ENCODE measurements at regions not wholly inside any gene's neighbourhood (a gene's known extent, or its start where the extent isn't known, plus 50 kb on each side); places are given as distances from the start of the nearest gene placed in this dataset.

GRCh38 chr2:136171223-136171622, 53.3 kb upstream of the CXCR4 start:
- CTCF ChIA-PET, result no interaction called here
- WGBS (ENCODE audit: missing lambda C conversion rate), result 53% methylated on average over 4 of the region's 4 CpGs
- no peak for ATAC-seq

DNA sequence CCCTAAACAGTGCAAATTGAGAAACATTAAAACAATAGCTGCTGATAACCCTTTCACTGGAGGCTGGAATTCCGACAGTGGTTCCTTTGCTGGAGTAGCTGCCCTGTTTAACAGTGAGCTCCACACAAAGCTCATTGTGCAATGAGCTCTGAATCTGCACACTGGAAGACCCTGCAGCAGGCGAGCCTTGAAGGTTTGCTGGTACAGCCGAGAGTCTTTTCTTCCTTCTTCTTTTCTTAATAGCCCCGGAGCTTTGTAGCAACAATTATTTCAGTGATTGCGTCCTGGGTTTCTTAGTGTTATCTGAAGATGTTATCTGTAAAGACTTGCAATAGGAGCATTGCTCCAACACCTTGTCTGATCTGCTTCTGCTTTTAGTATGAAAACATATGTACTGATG, 50.8 kb upstream of the CXCR4 start:
- no peak overlapping the region for H3K4me3 ChIP-seq
- POLR2A ChIA-PET, result no interaction called here
- WGBS (ENCODE audit: missing lambda C conversion rate), result 46% methylated on average over 5 of the region's 5 CpGs
- TF ChIP-seq CEBPB (IDR thresholded peaks at IDR 0.05) (no peak), ESRRA (IDR thresholded peaks at IDR 0.05; ENCODE audit: borderline replicate concordance, low read length) (no peak), EP300 (IDR thresholded peaks at IDR 0.05) (no peak), RCOR1 (IDR thresholded peaks at IDR 0.05; ENCODE audit: low read depth, low read length) (no peak), RNF2 (IDR thresholded peaks at IDR 0.05; ENCODE audit: borderline replicate concordance, low read depth) (no peak), JUNB (IDR thresholded peaks at IDR 0.05) (no peak), POLR2AphosphoS2 (conservative IDR thresholded peaks at IDR 0.05; ENCODE audit: low read length) (no peak), USF2 (IDR thresholded peaks at IDR 0.05) (no peak), NFE2L2 (conservative IDR thresholded peaks at IDR 0.05; ENCODE audit: low read length) (no peak), MYC (IDR thresholded peaks at IDR 0.05; ENCODE audit: borderline replicate concordance, low read length) (no peak), ATOH8 (CRISPR knock-in tag; IDR thresholded peaks at IDR 0.05; ENCODE audit: low read depth) (no peak), HOXA7 (CRISPR knock-in tag; IDR thresholded peaks at IDR 0.05) (no peak)
- TF ChIP-seq, protein P1, sequence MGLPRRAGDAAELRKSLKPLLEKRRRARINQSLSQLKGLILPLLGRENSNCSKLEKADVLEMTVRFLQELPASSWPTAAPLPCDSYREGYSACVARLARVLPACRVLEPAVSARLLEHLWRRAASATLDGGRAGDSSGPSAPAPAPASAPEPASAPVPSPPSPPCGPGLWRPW (IDR thresholded peaks at IDR 0.05), result no peak
- TF ChIP-seq, protein P2, sequence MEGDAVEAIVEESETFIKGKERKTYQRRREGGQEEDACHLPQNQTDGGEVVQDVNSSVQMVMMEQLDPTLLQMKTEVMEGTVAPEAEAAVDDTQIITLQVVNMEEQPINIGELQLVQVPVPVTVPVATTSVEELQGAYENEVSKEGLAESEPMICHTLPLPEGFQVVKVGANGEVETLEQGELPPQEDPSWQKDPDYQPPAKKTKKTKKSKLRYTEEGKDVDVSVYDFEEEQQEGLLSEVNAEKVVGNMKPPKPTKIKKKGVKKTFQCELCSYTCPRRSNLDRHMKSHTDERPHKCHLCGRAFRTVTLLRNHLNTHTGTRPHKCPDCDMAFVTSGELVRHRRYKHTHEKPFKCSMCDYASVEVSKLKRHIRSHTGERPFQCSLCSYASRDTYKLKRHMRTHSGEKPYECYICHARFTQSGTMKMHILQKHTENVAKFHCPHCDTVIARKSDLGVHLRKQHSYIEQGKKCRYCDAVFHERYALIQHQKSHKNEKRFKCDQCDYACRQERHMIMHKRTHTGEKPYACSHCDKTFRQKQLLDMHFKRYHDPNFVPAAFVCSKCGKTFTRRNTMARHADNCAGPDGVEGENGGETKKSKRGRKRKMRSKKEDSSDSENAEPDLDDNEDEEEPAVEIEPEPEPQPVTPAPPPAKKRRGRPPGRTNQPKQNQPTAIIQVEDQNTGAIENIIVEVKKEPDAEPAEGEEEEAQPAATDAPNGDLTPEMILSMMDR (IDR thresholded peaks at IDR 0.05), result no peak
- no peaks in the 10 kb centered on the region for H3K4me1 ChIP-seq
- CTCF ChIA-PET, result no interaction called here
- H3K27ac ChIP-seq, result no peak overlapping the region
- no peak for FAIRE-seq
- no peak for ATAC-seq
- no peaks in the 10 kb centered on the region for H3K9me3 ChIP-seq
- DNase-seq (ENCODE audit: low read depth in 1 of 2, low spot score in 1 of 2), result no peak
- no peak overlapping the region for H3K4me2 ChIP-seq

More at GRCh38 chr2:136171223-136171622, 53.3 kb upstream of the CXCR4 start:
- DNase-seq (ENCODE audit: low read depth in 1 of 2, low spot score in 1 of 2) (no peak), FAIRE-seq (no peak)
- POLR2A ChIA-PET, result no interaction called here
- Histone ChIP-seq H3K4me1 (no peaks in the 10 kb centered on the region), H3K4me3 (no peak overlapping the region), H3K9me3 (no peaks in the 10 kb centered on the region), H3K27ac (no peak overlapping the region), H3K4me2 (no peak overlapping the region)
- TF ChIP-seq JUN (IDR thresholded peaks at IDR 0.05), result no peak
- no peak for TF ChIP-seq MAZ (IDR thresholded peaks at IDR 0.05; ENCODE audit: borderline replicate concordance, low read depth, low read length)
- no peak for TF ChIP-seq ESRRA (IDR thresholded peaks at IDR 0.05; ENCODE audit: borderline replicate concordance, low read length)
- TF ChIP-seq ZNF302 (CRISPR knock-in tag; IDR thresholded peaks at IDR 0.05), result no peak
- no peak for TF ChIP-seq PHF8 (IDR thresholded peaks at IDR 0.05; ENCODE audit: borderline replicate concordance, low read depth)
- TF ChIP-seq RCOR1 (IDR thresholded peaks at IDR 0.05; ENCODE audit: low read depth, low read length), result no peak
- no peak for TF ChIP-seq ELK1 (IDR thresholded peaks at IDR 0.05; ENCODE audit: low read depth, low read length)
- TF ChIP-seq, protein P2 (IDR thresholded peaks at IDR 0.05), result no peak
- TF ChIP-seq JUNB (IDR thresholded peaks at IDR 0.05), result no peak
- no peak for TF ChIP-seq ZFP36 (IDR thresholded peaks at IDR 0.05; ENCODE audit: borderline replicate concordance, partially characterized antibody)
- TF ChIP-seq TP53 (CRISPR knock-in tag; IDR thresholded peaks at IDR 0.05), result no peak
- no peak for TF ChIP-seq CBX8 (IDR thresholded peaks at IDR 0.05)
- no peak for TF ChIP-seq HEYL (CRISPR knock-in tag; IDR thresholded peaks at IDR 0.05)

All from A549 (cell line).